ENCODE measurements at regions not wholly inside any gene's neighbourhood (a gene's known extent, or its start where the extent isn't known, plus 50 kb on each side); places are given as distances from the start of the nearest gene placed in this dataset.

- ChIA-PET CTCF (no interaction called here), POLR2A (interaction anchor here (1.3 kb wide), 1 partner anchor 12 kb away, joined by 4 read pairs; no protein-coding TSS in a partner anchor)
- H3K9me3 Mint-ChIP-seq: no peaks in the 10 kb centered on the region
These were observed 52.2 kb downstream of the POLR1D start for GRCh38 chr13:27673911-27674310.

GRCh38 chr13:27678306-27679040, 56.8 kb downstream of the POLR1D start:
- POLR2A ChIA-PET: interaction anchor here (0.5 kb wide), 1 partner anchor 557 kb away, joined by 4 read pairs; no protein-coding TSS in a partner anchor
- H3K4me3 Mint-ChIP-seq: no peak overlapping the region
- CTCF ChIA-PET: no interaction called here
- DNase-seq: no peak
- no peaks in the 10 kb centered on the region for H3K9me3 Mint-ChIP-seq
- no peak overlapping the region for H3K27ac Mint-ChIP-seq
- H3K36me3 Mint-ChIP-seq (ENCODE audit: low read depth): no peaks in the 10 kb centered on the region
- no peaks in the 10 kb centered on the region for H3K4me1 Mint-ChIP-seq
- peaks cover 18% of the 10 kb centered on the region for H3K27me3 Mint-ChIP-seq

More at GRCh38 chr13:27673911-27674310, 52.2 kb downstream of the POLR1D start:
- H3K4me3 Mint-ChIP-seq: no peak overlapping the region
- H3K36me3 Mint-ChIP-seq (ENCODE audit: low read depth): no peaks in the 10 kb centered on the region
- H3K4me1 Mint-ChIP-seq: no peaks in the 10 kb centered on the region
- H3K27me3 Mint-ChIP-seq: no peaks in the 10 kb centered on the region
- no peak for DNase-seq
- no peak overlapping the region for H3K27ac Mint-ChIP-seq

DNA sequence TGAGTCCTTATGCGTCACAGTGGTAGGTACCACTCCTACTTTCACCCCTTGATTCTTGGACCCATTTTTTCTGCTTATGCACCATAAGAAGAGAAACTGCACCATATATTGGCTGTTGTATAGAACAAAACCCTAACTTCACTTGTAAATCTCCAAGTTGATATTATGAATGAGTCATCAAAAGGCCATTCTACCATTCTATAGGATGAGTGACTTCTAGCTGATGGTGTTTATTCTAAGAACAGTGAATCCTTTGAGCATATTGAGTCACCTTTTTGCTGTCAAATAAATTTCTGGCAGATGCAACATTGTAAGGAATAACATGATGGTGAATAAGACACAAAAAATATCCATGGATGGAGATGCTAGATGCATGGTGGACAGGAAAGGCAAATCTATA, 57.7 kb downstream of the POLR1D start:
- ChIA-PET CTCF (no interaction called here), POLR2A (no interaction called here)
- Mint-ChIP-seq H3K4me3 (no peak overlapping the region), H3K27ac (no peak overlapping the region), H3K4me1 (no peaks in the 10 kb centered on the region), H3K27me3 (peaks cover 22% of the 10 kb centered on the region), H3K9me3 (no peaks in the 10 kb centered on the region), H3K36me3 (ENCODE audit: low read depth) (no peaks in the 10 kb centered on the region)
- DNase-seq: no peak

DNA sequence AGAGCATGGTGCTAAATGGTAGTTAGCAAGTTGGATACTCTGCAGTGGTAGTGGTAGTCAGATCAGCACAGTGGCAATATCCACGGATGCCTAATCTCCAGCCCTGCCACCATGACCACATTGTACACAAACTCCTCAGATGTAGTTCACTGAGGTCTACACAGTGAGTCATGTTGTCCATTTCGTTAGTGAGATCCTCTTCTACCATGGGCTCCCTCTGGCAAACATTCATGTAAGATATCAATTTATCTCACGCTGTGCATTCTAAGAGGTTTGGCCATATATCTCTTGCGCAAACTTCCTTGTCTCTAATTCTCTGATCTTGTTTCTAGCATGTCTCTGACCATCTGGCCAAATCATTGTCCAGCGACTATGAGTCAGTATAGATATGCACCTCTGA, 58.2 kb downstream of the POLR1D start:
- Mint-ChIP-seq H3K27me3 (peaks cover 22% of the 10 kb centered on the region), H3K36me3 (ENCODE audit: low read depth) (no peaks in the 10 kb centered on the region), H3K9me3 (no peaks in the 10 kb centered on the region), H3K4me3 (no peak overlapping the region), H3K4me1 (no peaks in the 10 kb centered on the region), H3K27ac (no peak overlapping the region)
- ChIA-PET POLR2A (no interaction called here), CTCF (no interaction called here)
- no peak for DNase-seq

- ChIA-PET CTCF (no interaction called here), POLR2A (no interaction called here)
These were observed 58.8 kb downstream of the POLR1D start for GRCh38 chr13:27680465-27680864.

DNA sequence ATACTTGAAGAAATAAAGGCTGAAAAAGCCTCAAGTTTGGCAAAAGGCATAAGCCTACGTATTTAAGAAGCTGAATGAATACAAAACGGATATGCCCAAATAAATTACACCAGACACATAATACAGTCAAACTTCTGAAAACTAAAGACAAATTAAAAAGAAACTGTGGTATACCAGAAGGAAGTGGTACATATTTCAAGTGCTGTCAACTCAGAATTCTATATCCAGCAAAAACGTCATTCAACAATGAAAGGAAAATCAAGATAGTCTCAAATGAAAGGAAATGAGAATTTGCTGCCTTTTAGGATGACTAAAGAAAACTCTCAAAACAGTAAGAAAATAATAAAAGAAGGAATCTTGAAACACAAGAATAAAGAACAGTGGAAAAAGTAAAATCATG, 69.5 kb downstream of the POLR1D start:
- CTCF ChIA-PET: no interaction called here
- Mint-ChIP-seq H3K27ac (no peak overlapping the region), H3K4me3 (no peak overlapping the region), H3K36me3 (ENCODE audit: low read depth) (no peaks in the 10 kb centered on the region), H3K9me3 (peaks cover 6% of the 10 kb centered on the region), H3K27me3 (peaks cover 17% of the 10 kb centered on the region), H3K4me1 (no peaks in the 10 kb centered on the region)
- POLR2A ChIA-PET: no interaction called here
- no peak for DNase-seq

More at GRCh38 chr13:27680465-27680864, 58.8 kb downstream of the POLR1D start:
- H3K4me3 Mint-ChIP-seq: no peak overlapping the region
- H3K27me3 Mint-ChIP-seq: peaks cover 22% of the 10 kb centered on the region
- no peaks in the 10 kb centered on the region for H3K36me3 Mint-ChIP-seq (ENCODE audit: low read depth)
- H3K9me3 Mint-ChIP-seq: no peaks in the 10 kb centered on the region
- H3K27ac Mint-ChIP-seq: no peak overlapping the region
- H3K4me1 Mint-ChIP-seq: no peaks in the 10 kb centered on the region
- no peak for DNase-seq

DNA sequence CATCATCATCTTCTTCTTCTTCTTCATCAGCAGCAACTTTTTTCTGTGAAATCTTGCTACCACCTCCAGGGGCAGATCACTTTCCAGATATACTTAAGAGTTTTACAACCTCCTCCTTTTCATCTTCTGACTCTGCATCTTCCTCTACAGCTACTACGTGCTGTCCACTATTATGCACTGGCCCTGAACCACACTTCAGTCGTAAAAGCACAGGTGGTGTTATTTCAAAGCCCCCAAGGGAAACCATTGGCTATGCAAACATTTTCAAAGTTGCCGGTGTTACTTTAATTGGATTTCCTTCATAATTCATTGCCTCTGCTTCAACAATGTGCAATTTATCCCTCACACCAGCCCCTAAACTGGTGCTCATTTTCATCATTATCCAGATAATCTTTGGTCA, 75.0 kb downstream of the POLR1D start:
- ChIA-PET CTCF (no interaction called here), POLR2A (no interaction called here)
- Mint-ChIP-seq H3K27ac (no peak overlapping the region), H3K36me3 (ENCODE audit: low read depth) (no peaks in the 10 kb centered on the region), H3K9me3 (no peaks in the 10 kb centered on the region), H3K4me3 (no peak overlapping the region), H3K4me1 (no peaks in the 10 kb centered on the region), H3K27me3 (peaks cover 25% of the 10 kb centered on the region)
- DNase-seq: no peak

DNA sequence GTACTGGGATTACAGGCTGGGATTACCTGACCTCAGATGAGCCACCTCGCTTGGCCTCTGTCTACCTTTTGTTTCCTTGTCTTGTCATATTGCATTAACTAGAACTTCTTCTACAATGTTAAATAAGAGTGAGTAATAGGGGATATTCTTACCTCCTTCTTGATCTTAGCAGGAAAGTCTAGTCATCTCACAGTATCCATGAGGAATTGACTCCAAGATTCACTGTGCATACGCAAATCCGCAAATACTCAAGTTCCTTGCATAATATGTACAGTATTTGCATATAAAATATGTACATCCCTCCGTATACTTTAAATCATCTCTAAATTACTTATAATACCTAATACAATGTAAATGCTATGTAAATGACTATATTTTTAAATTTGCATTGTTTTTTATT, 78.3 kb downstream of the POLR1D start:
- H3K4me1 Mint-ChIP-seq: peaks cover 3% of the 10 kb centered on the region
- peaks cover 7% of the 10 kb centered on the region for H3K36me3 Mint-ChIP-seq (ENCODE audit: low read depth)
- peaks cover 30% of the 10 kb centered on the region for H3K27me3 Mint-ChIP-seq
- POLR2A ChIA-PET: no interaction called here
- H3K9me3 Mint-ChIP-seq: peaks cover 9% of the 10 kb centered on the region
- CTCF ChIA-PET: no interaction called here
- H3K27ac Mint-ChIP-seq: no peak overlapping the region
- DNase-seq: no peak
- H3K4me3 Mint-ChIP-seq: no peak overlapping the region

DNA sequence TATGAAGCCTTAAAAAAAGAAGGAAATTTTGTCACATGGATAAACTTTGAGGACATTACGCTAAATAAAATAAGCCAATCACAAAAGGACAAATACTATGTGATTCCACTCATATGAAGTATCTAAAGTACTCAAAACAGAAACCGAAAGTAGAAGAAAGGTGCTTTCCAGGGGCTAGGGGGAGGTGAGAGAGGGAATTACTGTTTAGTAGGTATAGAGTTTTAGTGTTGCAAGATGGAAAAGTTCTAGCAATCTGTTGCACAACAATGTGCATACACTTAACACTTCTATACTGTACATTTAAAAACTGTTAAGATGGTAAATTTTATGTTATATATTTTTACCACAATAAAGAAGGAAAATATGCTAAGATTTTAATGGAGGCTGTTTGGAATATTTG, 83.0 kb downstream of the POLR1D start:
- Mint-ChIP-seq H3K9me3 (peaks cover 17% of the 10 kb centered on the region), H3K36me3 (ENCODE audit: low read depth) (peaks cover 10% of the 10 kb centered on the region), H3K27ac (no peak overlapping the region), H3K27me3 (peaks cover 24% of the 10 kb centered on the region), H3K4me1 (peaks cover 3% of the 10 kb centered on the region), H3K4me3 (no peak overlapping the region)
- ChIA-PET POLR2A (no interaction called here), CTCF (no interaction called here)
- no peak for DNase-seq

DNA sequence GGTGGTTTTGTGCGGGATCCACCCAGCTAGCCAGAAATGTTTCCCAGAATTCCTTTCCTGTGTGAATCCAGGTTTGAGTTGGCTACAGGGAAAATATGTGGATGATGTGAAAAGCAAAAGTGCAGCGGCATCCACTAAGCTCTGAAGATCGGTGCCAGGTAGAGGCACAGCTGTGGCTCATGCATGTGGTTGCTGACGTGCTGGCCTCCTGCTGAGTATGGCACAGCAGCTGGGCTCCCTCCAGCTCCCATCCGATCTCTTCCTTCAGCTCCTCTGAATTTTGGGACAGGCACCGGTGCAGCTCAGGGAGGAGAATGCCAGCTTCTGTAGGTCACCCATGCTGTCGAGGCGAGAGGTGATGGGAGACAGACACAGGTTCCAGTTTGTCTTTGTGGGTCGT, 84.0 kb upstream of the GSX1 start:
- ChIA-PET POLR2A (no interaction called here), CTCF (no interaction called here)
- peaks cover 20% of the 10 kb centered on the region for H3K27me3 Mint-ChIP-seq
- H3K9me3 Mint-ChIP-seq: peaks cover 13% of the 10 kb centered on the region
- H3K36me3 Mint-ChIP-seq (ENCODE audit: low read depth): peaks cover 7% of the 10 kb centered on the region
- peaks cover 3% of the 10 kb centered on the region for H3K4me1 Mint-ChIP-seq
- DNase-seq: no peak
- no peak overlapping the region for H3K4me3 Mint-ChIP-seq
- H3K27ac Mint-ChIP-seq: no peak overlapping the region

- no peak for DNase-seq
- H3K36me3 Mint-ChIP-seq (ENCODE audit: low read depth): peaks cover 3% of the 10 kb centered on the region
- POLR2A ChIA-PET: no interaction called here
- H3K4me1 Mint-ChIP-seq: no peaks in the 10 kb centered on the region
- peaks cover 19% of the 10 kb centered on the region for H3K27me3 Mint-ChIP-seq
- no peak overlapping the region for H3K4me3 Mint-ChIP-seq
- H3K27ac Mint-ChIP-seq: no peak overlapping the region
- H3K9me3 Mint-ChIP-seq: peaks cover 9% of the 10 kb centered on the region
- CTCF ChIA-PET: interaction anchor here (0.9 to 1.4 kb wide), 2 partner anchors 117 to 348 kb away, joined by 3 to 4 read pairs; no protein-coding TSS in a partner anchor
These were observed 82.5 kb upstream of the GSX1 start for GRCh38 chr13:27709779-27710178.

- ChIA-PET POLR2A (no interaction called here), CTCF (no interaction called here)
- Mint-ChIP-seq H3K36me3 (ENCODE audit: low read depth) (no peaks in the 10 kb centered on the region), H3K27me3 (peaks cover 17% of the 10 kb centered on the region), H3K27ac (no peak overlapping the region), H3K4me3 (no peak overlapping the region), H3K4me1 (no peaks in the 10 kb centered on the region), H3K9me3 (no peaks in the 10 kb centered on the region)
- no peak for DNase-seq
These were observed 79.9 kb upstream of the GSX1 start for GRCh38 chr13:27712421-27712820.

DNA sequence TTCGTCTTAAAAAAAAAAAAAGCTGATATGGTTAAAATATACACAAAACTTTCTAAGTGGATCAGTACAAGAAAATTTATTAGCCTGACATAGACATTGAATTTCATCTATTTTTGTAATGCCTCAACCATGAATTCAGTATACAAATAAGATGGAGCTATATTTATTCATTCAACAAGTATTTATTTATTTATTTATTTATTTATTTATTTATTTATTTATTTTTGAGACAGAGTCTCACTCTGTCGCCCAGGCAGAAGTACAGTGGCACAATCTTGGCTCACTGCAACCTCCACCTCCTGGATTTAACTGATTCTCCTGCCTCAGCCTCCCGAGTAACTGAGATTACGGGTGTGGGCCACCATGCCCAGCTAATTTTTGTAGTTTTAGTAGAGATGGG, 78.5 kb upstream of the GSX1 start:
- no peaks in the 10 kb centered on the region for H3K9me3 Mint-ChIP-seq
- H3K4me1 Mint-ChIP-seq: no peaks in the 10 kb centered on the region
- H3K27me3 Mint-ChIP-seq: peaks cover 11% of the 10 kb centered on the region
- H3K4me3 Mint-ChIP-seq: no peak overlapping the region
- no peak for DNase-seq
- H3K36me3 Mint-ChIP-seq (ENCODE audit: low read depth): no peaks in the 10 kb centered on the region
- H3K27ac Mint-ChIP-seq: no peak overlapping the region
- ChIA-PET CTCF (no interaction called here), POLR2A (interaction anchor here (0.6 kb wide), 1 partner anchor 67 kb away, joined by 3 read pairs; no protein-coding TSS in a partner anchor)

GRCh38 chr13:27721681-27722080, 70.6 kb upstream of the GSX1 start:
- Mint-ChIP-seq H3K27me3 (peaks cover 5% of the 10 kb centered on the region), H3K4me3 (no peak overlapping the region), H3K4me1 (no peaks in the 10 kb centered on the region), H3K36me3 (ENCODE audit: low read depth) (no peaks in the 10 kb centered on the region), H3K27ac (no peak overlapping the region), H3K9me3 (no peaks in the 10 kb centered on the region)
- CTCF ChIA-PET: no interaction called here
- no peak for DNase-seq
- POLR2A ChIA-PET: no interaction called here

Measured in activated CD4-positive, alpha-beta memory T cell treated with anti-CD3 and anti-CD28 coated beads, Interleukin-2, amount 10 ng/mL, durations not matched to agents 7 days and 5 days (primary cell).